H7 (cell line): ENCODE measurements at regions not wholly inside any gene's neighbourhood (a gene's known extent, or its start where the extent isn't known, plus 50 kb on each side); places are given as distances from the start of the nearest gene placed in this dataset.

Source experiments
- DNase-seq: peaks from one replicate; pipeline ENCODE4 v3.0.0; 2012
- H3K27me3 ChIP-seq: 2 replicates; pipeline ENCODE4 v1.6.0; 2011; ENCODE audit warnings: mild to moderate bottlenecking, low read length; ENCODE audit not compliant: control insufficient read depth, insufficient read depth
- H3K36me3 ChIP-seq: replicated peaks from 2 replicates; pipeline ENCODE4 v1.5.1; 2011; ENCODE audit warnings: low read length; ENCODE audit not compliant: control insufficient read depth, insufficient read depth
- H3K4me3 ChIP-seq: 2 replicates; pipeline ENCODE4 v1.5.1; 2011; ENCODE audit warnings: low read depth, mild to moderate bottlenecking, control low read depth, low read length, moderate library complexity; ENCODE audit not compliant: insufficient read depth

- Histone ChIP-seq H3K4me3 (no peak overlapping the region), H3K27me3 (no peaks in the 10 kb centered on the region), H3K36me3 (no peaks in the 10 kb centered on the region)
- no peak for DNase-seq
Observed at GRCh38 chr1:208298593-208299269, 54.5 kb upstream of the PLXNA2 start.

GRCh38 chr1:208300084-208300770 is 56.0 kb upstream of the PLXNA2 start:
- Histone ChIP-seq H3K27me3 (no peaks in the 10 kb centered on the region), H3K4me3 (no peak overlapping the region), H3K36me3 (no peaks in the 10 kb centered on the region)
- DNase-seq, result no peak

- no peaks in the 10 kb centered on the region for H3K27me3 ChIP-seq
- H3K36me3 ChIP-seq, result no peaks in the 10 kb centered on the region
- no peak for DNase-seq
- no peak overlapping the region for H3K4me3 ChIP-seq
Observed at GRCh38 chr1:208302699-208303238, 58.6 kb upstream of the PLXNA2 start.

- no peaks in the 10 kb centered on the region for H3K36me3 ChIP-seq
- DNase-seq, result no peak
- no peak overlapping the region for H3K4me3 ChIP-seq
- H3K27me3 ChIP-seq, result no peaks in the 10 kb centered on the region
Observed at GRCh38 chr1:208303743-208304712, 59.8 kb upstream of the PLXNA2 start.

DNA sequence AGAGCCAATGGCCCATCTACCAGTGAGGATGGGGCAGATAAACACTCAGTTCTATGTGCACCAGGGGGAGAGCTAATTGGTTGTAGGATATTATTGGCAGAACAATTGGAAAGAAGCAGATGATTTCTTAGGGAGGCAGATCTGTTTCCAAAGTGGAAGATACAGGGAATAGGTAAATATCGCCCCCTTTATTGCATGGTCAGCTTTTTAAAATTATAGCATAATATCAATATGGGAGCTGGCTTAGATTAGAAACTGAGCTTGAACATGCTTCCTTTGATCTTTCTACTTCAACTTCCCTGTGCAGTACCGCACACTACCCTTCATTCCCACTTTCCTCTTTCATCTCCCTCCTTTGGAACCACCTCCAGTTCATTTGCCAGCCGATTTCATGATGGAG is 64.0 kb upstream of the PLXNA2 start:
- Histone ChIP-seq H3K36me3 (no peaks in the 10 kb centered on the region), H3K27me3 (no peaks in the 10 kb centered on the region), H3K4me3 (no peak overlapping the region)
- DNase-seq, result no peak

DNA sequence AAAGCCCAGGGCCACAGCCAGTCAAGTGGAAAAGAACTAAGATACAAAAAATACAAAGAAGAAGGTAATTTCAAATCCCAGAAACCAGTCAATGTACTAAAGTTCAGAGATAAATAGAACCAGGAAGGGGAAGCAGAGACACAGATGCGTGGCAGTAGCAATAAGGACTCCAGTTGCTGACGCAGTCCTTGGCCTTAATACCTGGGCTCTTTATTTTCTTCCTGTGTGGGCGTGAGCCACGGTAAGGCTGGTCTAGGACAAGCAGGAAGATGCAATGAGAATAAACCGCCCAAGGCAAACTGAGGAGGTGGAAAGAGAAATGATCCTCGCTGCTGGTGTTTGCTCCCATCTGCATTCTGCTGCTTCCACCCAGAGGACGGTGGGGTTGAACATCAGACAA is 65.6 kb upstream of the PLXNA2 start:
- DNase-seq, result no peak
- no peak overlapping the region for H3K4me3 ChIP-seq
- H3K36me3 ChIP-seq, result no peaks in the 10 kb centered on the region
- H3K27me3 ChIP-seq, result no peaks in the 10 kb centered on the region

GRCh38 chr1:208312706-208313105 is 68.5 kb upstream of the PLXNA2 start:
- Histone ChIP-seq H3K27me3 (no peaks in the 10 kb centered on the region; the same call in 1 of the 2 replicates), H3K4me3 (no peak overlapping the region), H3K36me3 (no peaks in the 10 kb centered on the region)
- DNase-seq, result no peak

DNA sequence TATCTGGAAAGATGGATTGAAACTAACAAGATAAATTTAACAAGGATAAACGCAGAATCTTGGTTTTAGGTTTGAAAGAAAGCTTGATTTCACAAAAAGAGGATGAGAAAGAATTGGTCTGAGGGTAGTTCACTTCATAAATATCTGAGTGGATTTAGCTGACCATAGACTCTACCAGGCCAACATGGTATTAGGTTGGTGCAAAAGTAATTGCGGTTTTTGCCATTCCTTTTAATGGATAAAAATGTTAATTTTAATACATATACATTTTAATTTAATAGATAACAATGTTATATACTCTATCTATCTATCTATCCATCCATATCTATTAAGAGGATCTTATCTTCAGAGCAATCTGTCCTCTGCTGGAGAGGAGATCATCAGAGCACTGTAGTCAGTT is 70.2 kb upstream of the PLXNA2 start:
- no peak for DNase-seq
- no peaks in the 10 kb centered on the region; the same call in 1 of the 2 replicates for H3K27me3 ChIP-seq
- H3K36me3 ChIP-seq, result no peaks in the 10 kb centered on the region
- H3K4me3 ChIP-seq, result no peak overlapping the region

DNA sequence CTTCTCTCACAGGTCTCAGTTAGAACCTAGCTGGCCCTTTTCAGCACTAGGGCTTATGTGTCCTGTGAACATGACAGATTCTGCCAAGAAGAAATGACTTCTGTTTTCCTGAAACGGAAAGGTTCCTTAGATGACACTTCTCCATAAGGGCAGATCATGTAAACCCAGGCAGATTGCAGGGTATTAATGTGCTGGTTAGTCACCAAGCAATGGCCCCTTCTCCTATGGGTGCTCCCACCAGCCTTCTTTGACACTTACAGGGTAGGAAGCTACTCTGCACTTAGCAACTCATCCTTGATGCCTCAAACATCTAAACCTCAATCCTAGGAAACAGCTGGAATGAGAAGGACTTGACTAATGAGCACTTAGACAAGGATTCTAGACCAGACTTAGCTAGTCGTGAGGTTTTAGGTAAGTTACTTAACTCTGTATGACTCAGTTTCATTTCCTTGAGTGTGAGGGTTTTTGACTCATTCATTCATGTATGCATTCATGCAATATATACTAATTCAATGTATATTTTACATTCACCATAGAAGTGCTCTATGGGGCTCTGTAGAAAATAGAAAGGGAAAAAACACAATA is 74.1 kb upstream of the PLXNA2 start:
- no peaks in the 10 kb centered on the region for H3K36me3 ChIP-seq
- H3K4me3 ChIP-seq, result no peak overlapping the region
- no peak for DNase-seq
- no peaks in the 10 kb centered on the region; the same call in 1 of the 2 replicates for H3K27me3 ChIP-seq

DNA sequence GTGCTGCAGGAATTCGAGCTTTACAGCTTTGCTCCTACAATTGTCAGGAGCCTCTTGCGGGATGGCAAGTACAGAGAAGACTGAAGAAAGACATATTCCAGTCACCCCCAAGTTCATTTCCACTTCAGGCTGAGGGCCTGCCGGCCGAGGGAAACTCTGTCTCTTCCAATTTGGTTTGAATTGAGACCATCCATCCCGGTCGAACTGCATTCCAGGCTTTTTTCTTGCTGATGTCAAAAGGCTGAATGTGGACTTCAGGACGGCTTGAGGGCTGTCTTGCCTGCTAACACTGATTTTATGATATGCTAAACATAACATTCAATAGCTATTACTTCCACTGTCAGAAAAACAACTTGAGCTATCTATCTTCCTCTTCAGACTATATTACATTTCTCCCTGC is 79.8 kb upstream of the PLXNA2 start:
- H3K4me3 ChIP-seq, result no peak overlapping the region
- no peaks in the 10 kb centered on the region for H3K36me3 ChIP-seq
- no peak for DNase-seq
- no peaks in the 10 kb centered on the region for H3K27me3 ChIP-seq

DNA sequence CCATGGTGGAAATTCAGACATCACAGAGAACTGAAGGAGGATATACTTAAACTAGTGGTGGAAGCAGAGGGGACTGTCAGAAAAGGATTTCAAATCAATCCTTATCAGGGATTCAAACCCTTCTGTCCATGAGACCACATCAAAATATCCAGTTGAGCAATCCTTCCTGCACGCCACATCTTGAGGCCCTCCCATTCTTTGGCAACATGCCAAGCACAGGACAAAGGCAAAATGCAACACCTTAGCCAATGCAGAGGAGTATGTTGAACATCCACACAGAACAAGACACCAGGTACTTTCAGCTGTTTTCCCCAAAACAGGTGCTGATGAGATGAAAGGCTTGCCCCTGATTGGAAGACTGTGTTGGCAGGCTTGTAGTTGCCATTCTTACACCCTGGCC is 81.8 kb upstream of the PLXNA2 start:
- H3K27me3 ChIP-seq, result no peaks in the 10 kb centered on the region
- DNase-seq, result no peak
- no peak overlapping the region for H3K4me3 ChIP-seq
- H3K36me3 ChIP-seq, result no peaks in the 10 kb centered on the region

GRCh38 chr1:208329300-208329699 is 85.1 kb upstream of the PLXNA2 start:
- Histone ChIP-seq H3K27me3 (no peaks in the 10 kb centered on the region), H3K36me3 (no peaks in the 10 kb centered on the region), H3K4me3 (no peak overlapping the region)
- DNase-seq, result no peak

DNA sequence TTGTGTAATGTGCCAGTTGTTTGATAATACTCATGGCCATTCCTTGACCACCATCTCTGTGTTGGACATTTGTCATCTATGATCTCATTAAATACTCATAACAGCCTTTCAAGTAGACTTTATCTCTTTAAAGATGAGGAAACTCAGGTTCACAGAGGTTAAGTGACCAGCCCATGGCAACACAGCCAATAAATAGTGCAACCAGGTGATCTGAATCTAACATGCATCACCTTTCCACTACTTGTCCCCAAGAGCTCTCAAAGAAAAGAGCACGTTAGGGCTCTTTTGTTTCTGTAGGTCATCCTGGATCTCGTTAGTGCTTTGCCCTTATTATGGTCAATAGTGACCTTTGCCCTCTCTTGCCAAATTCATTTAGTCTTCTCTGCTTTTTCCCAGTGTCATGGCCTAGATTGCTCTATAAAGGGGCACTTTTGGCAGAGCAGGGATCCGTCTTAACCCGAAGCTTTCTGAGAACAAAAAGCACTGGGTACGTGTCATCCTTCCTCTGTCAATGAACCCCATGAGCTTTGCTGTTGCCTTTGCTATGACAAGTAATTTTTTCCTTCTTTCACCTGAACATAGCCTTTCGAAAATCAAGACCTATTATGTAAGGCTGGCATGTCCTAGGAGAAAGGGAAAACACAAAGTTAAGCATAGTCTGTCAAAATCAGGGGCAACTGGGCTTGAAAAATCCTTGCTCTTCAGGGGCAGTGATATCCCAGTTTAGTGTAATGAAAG is 88.0 kb upstream of the PLXNA2 start:
- H3K4me3 ChIP-seq, result no peak overlapping the region
- H3K36me3 ChIP-seq, result no peaks in the 10 kb centered on the region
- no peak for DNase-seq
- H3K27me3 ChIP-seq, result no peaks in the 10 kb centered on the region

GRCh38 chr1:208332774-208333126 is 88.6 kb upstream of the PLXNA2 start:
- Histone ChIP-seq H3K4me3 (no peak overlapping the region), H3K36me3 (no peaks in the 10 kb centered on the region), H3K27me3 (no peaks in the 10 kb centered on the region; the same call in 1 of the 2 replicates)
- no peak for DNase-seq
